Mesenchymal stem cell (in vitro differentiated cells and primary cell): ENCODE measurements at regions not wholly inside any gene's neighbourhood (a gene's known extent, or its start where the extent isn't known, plus 50 kb on each side); places are given as distances from the start of the nearest gene placed in this dataset.
"Not testable (repeated sequence)": the region's sequence is repeated elsewhere in the genome, so short reads cannot be mapped to it uniquely, and the experiment has no call there.

Experiments used
- DNase-seq: peaks from one replicate; pipeline ENCODE4 v3.0.0-alpha.2; 2013
- H2AFZ ChIP-seq: one replicate; pipeline ENCODE4 v1.6.1; 2013; ENCODE audit warnings: low read depth, mild to moderate bottlenecking, control low read depth, inconsistent platforms, low read length, moderate library complexity
- H2AK5ac ChIP-seq: 2 replicates; pipeline ENCODE4 v1.6.1; 2013; ENCODE audit warnings: low read length, moderate library complexity, mild to moderate bottlenecking, inconsistent platforms; ENCODE audit not compliant: severe bottlenecking
- H2BK120ac ChIP-seq: one replicate; pipeline ENCODE4 v1.6.1; 2013; ENCODE audit warnings: low read depth, mild to moderate bottlenecking, inconsistent platforms, low read length, moderate library complexity
- H2BK12ac ChIP-seq, 2 experiments: one replicate each; pipeline ENCODE4 v1.6.1; 2013; ENCODE audit warnings: inconsistent platforms in 2 of 2, low read length in 2 of 2, mild to moderate bottlenecking in 2 of 2, moderate library complexity in 2 of 2, control low read depth in 1 of 2
- H2BK15ac ChIP-seq: one replicate; pipeline ENCODE4 v1.6.1; 2013; ENCODE audit warnings: mild to moderate bottlenecking, low read depth, inconsistent platforms; ENCODE audit not compliant: poor library complexity, severe bottlenecking
- H2BK5ac ChIP-seq: 2 replicates; pipeline ENCODE4 v1.6.1; 2013; ENCODE audit warnings: low read depth, mild to moderate bottlenecking, low read length, control low read depth, inconsistent platforms; ENCODE audit not compliant: poor library complexity, severe bottlenecking
- H3K14ac ChIP-seq, 2 experiments: one replicate each; pipeline ENCODE4 v1.6.1; 2013; ENCODE audit warnings: inconsistent platforms in 2 of 2, low read length in 2 of 2, control low read depth in 1 of 2, mild to moderate bottlenecking in 1 of 2, moderate library complexity in 1 of 2
- H3K18ac ChIP-seq, 2 experiments: one replicate each; pipeline ENCODE4 v1.6.1; 2013; ENCODE audit warnings: inconsistent platforms in 2 of 2, low read length in 2 of 2, control low read depth in 1 of 2, low read depth in 1 of 2, mild to moderate bottlenecking in 1 of 2
- H3K23ac ChIP-seq, 2 experiments: one replicate each; pipeline ENCODE4 v1.6.1; 2013; ENCODE audit warnings: inconsistent platforms in 2 of 2, low read length in 2 of 2, mild to moderate bottlenecking in 2 of 2, moderate library complexity in 2 of 2, control low read depth in 1 of 2
- H3K27ac ChIP-seq: 2 replicates; pipeline ENCODE4 v1.5.1; 2013; ENCODE audit warnings: mild to moderate bottlenecking, moderate library complexity, low read length, control low read depth, inconsistent platforms; ENCODE audit not compliant: poor library complexity, severe bottlenecking
- H3K27me3 ChIP-seq, 2 experiments: 2 replicates each; pipeline versions ENCODE4 v1.6.1 to v1.7.0; 2013; ENCODE audit warnings: low read length in 2 of 2, mild to moderate bottlenecking in 2 of 2, moderate library complexity in 2 of 2, control low read depth in 1 of 2, inconsistent platforms in 1 of 2; ENCODE audit not compliant: control insufficient read depth in 1 of 2, insufficient read depth in 1 of 2
- H3K36me3 ChIP-seq, 2 experiments: 2 replicates each; pipeline versions ENCODE4 v1.6.1 to v1.7.0; 2013; ENCODE audit warnings: low read length in 2 of 2, control low read depth in 1 of 2, inconsistent platforms in 1 of 2, low read depth in 1 of 2, mild to moderate bottlenecking in 1 of 2; ENCODE audit not compliant: insufficient read depth in 2 of 2, control insufficient read depth in 1 of 2
- H3K4ac ChIP-seq, 2 experiments: one replicate each; pipeline ENCODE4 v1.6.1; 2013; ENCODE audit warnings: inconsistent platforms in 2 of 2, low read length in 2 of 2, mild to moderate bottlenecking in 2 of 2, moderate library complexity in 2 of 2, control low read depth in 1 of 2, low read depth in 1 of 2
- H3K4me1 ChIP-seq: 2 replicates; pipeline ENCODE4 v1.6.1; 2013; ENCODE audit warnings: low read depth, low read length, control low read depth; ENCODE audit not compliant: control insufficient read depth, insufficient read depth
- H3K4me2 ChIP-seq: 2 replicates; pipeline ENCODE4 v1.6.1; 2013; ENCODE audit warnings: low read length, mild to moderate bottlenecking, inconsistent platforms; ENCODE audit not compliant: poor library complexity, severe bottlenecking
- H3K4me3 ChIP-seq, 2 experiments: 2 replicates each; pipeline versions ENCODE4 v1.5.1 to v1.7.0; 2013; ENCODE audit warnings: low read length in 2 of 2, mild to moderate bottlenecking in 2 of 2, control low read depth in 1 of 2, low read depth in 1 of 2; ENCODE audit not compliant: insufficient read depth in 1 of 2
- H3K79me1 ChIP-seq: replicated peaks from 2 replicates; pipeline ENCODE4 v1.6.1; 2013; ENCODE audit warnings: mild to moderate bottlenecking, control low read depth, low read length, inconsistent platforms; ENCODE audit not compliant: poor library complexity, severe bottlenecking
- H3K9ac ChIP-seq: 2 replicates; pipeline ENCODE4 v1.7.0; 2013; ENCODE audit warnings: mild to moderate bottlenecking, low read length, moderate library complexity
- H3K9me3 ChIP-seq: 2 replicates; pipeline ENCODE4 v1.7.0; 2013; ENCODE audit warnings: mild to moderate bottlenecking, low read length; ENCODE audit not compliant: control insufficient read depth
- H4K8ac ChIP-seq: one replicate; pipeline ENCODE4 v1.6.1; 2013; ENCODE audit warnings: inconsistent platforms, mild to moderate bottlenecking, low read length, moderate library complexity
- H4K91ac ChIP-seq: one replicate; pipeline ENCODE4 v1.6.1; 2013; ENCODE audit warnings: mild to moderate bottlenecking, low read length, inconsistent platforms
- WGBS: methylation state at CpG from one replicate; pipeline ENCODE4 v1.1.7; 2013; ENCODE audit warnings: mixed read lengths; 5-methylcytosine and 5-hydroxymethylcytosine counted together

- Histone ChIP-seq H3K4me2 (no peak overlapping the region), H2BK15ac (no peak overlapping the region), H3K18ac (no peak overlapping the region), H4K8ac (no peak overlapping the region), H3K27me3 (peaks cover 0 to 8% of the 10 kb centered on the region in 2 experiments), H2AFZ (no peak overlapping the region), H2BK120ac (no peak overlapping the region), H3K36me3 (no peaks in the 10 kb centered on the region), H2BK5ac (no peak overlapping the region), H3K14ac (no peak overlapping the region), H2BK12ac (no peak overlapping the region), H3K27ac (no peak overlapping the region), H3K79me1 (no peaks in the 10 kb centered on the region), H3K23ac (no peak overlapping the region), H2AK5ac (no peak overlapping the region), H3K4me3 (no peak overlapping the region), H3K4ac (no peak overlapping the region), H3K4me1 (no peaks in the 10 kb centered on the region), H3K9ac (no peak overlapping the region), H3K9me3 (peaks cover 5% of the 10 kb centered on the region), H4K91ac (no peak overlapping the region)
- 85% methylated on average over 14 of the region's 14 CpGs for WGBS
- DNase-seq: no peak
Measured at GRCh38 chr7:149701495-149702240, 71.7 kb downstream of the ZNF467 start.

GRCh38 chr7:149697767-149698166 is 75.6 kb downstream of the ZNF467 start:
- not testable (repeated sequence) for H3K18ac ChIP-seq, H2AFZ ChIP-seq, DNase-seq, H4K8ac ChIP-seq, H3K23ac ChIP-seq, H3K9ac ChIP-seq, H4K91ac ChIP-seq, H2BK5ac ChIP-seq, H2BK12ac ChIP-seq, H3K14ac ChIP-seq, H2BK15ac ChIP-seq, H3K4ac ChIP-seq, H3K4me2 ChIP-seq, H3K4me3 ChIP-seq, H2BK120ac ChIP-seq, H3K4me1 ChIP-seq, H3K36me3 ChIP-seq, H3K79me1 ChIP-seq, H3K27ac ChIP-seq, H2AK5ac ChIP-seq
- H3K9me3 ChIP-seq: peaks cover 10% of the 10 kb centered on the region
- 77% methylated on average over 4 of the region's 5 CpGs for WGBS
- peaks cover 13% of the 10 kb centered on the region in 2 experiments for H3K27me3 ChIP-seq

GRCh38 chr7:149696280-149696679 is 77.1 kb downstream of the ZNF467 start:
- Histone ChIP-seq H3K9me3 (peaks cover 10% of the 10 kb centered on the region), H2BK12ac (no peak overlapping the region), H3K27ac (no peak overlapping the region), H2BK15ac (no peak overlapping the region), H3K4ac (no peak overlapping the region), H2AFZ (no peak overlapping the region), H2AK5ac (no peak overlapping the region), H4K91ac (no peak overlapping the region), H3K79me1 (no peaks in the 10 kb centered on the region), H3K27me3 (peaks cover 18 to 20% of the 10 kb centered on the region in 2 experiments), H3K18ac (no peak overlapping the region), H3K23ac (no peak overlapping the region), H3K4me1 (peaks cover 5% of the 10 kb centered on the region), H3K36me3 (no peaks in the 10 kb centered on the region), H3K4me3 (no peak overlapping the region), H2BK120ac (no peak overlapping the region), H3K9ac (no peak overlapping the region), H4K8ac (no peak overlapping the region), H3K4me2 (no peak overlapping the region), H3K14ac (no peak overlapping the region), H2BK5ac (no peak overlapping the region)
- 70% methylated on average over 3 of the region's 3 CpGs for WGBS
- DNase-seq: no peak

- Histone ChIP-seq H3K27ac (no peak overlapping the region), H2BK15ac (no peak overlapping the region), H2BK12ac (no peak overlapping the region), H3K9ac (no peak overlapping the region), H2BK120ac (no peak overlapping the region), H2AK5ac (no peak overlapping the region), H3K4ac (no peak overlapping the region), H2BK5ac (no peak overlapping the region), H3K4me3 (peak overlapping the region; percentile 47 to 68), H3K36me3 (no peaks in the 10 kb centered on the region), H2AFZ (peak overlapping the region; percentile 77), H3K27me3 (peaks cover 18 to 38% of the 10 kb centered on the region in 2 experiments), H3K9me3 (peaks cover 12% of the 10 kb centered on the region), H3K4me1 (peaks cover 7% of the 10 kb centered on the region), H4K91ac (no peak overlapping the region), H3K14ac (peak overlapping the region in 1 of 2 experiments; percentile 15), H3K79me1 (no peaks in the 10 kb centered on the region), H3K18ac (peak overlapping the region in 1 of 2 experiments; percentile 52), H4K8ac (no peak overlapping the region), H3K23ac (peak overlapping the region in 1 of 2 experiments; percentile 80), H3K4me2 (peak overlapping the region; percentile 79)
- WGBS: 4% methylated on average over 27 of the region's 43 CpGs
- no peak for DNase-seq
Measured at GRCh38 chr7:149692557-149692982, 80.8 kb downstream of the ZNF467 start.
